ENCODE measurements at regions not wholly inside any gene's neighbourhood (a gene's known extent, or its start where the extent isn't known, plus 50 kb on each side); places are given as distances from the start of the nearest gene placed in this dataset.

- intact Hi-C loops (cut with micrococcal nuclease), result no loop called here
- Mint-ChIP-seq H3K27me3 (no peaks in the 10 kb centered on the region), H3K27ac (no peak overlapping the region), H3K4me1 (no peaks in the 10 kb centered on the region), H3K4me3 (no peak overlapping the region), H3K9me3 (ENCODE audit: insufficient read depth) (no peaks in the 10 kb centered on the region)
- no peak overlapping the region for H2AFZ ChIP-seq (ENCODE audit: insufficient read depth, low read depth, low read length, poor library complexity, severe bottlenecking)
- H3K4me1 ChIP-seq (ENCODE audit: control insufficient read depth in 2 of 2, insufficient read depth in 2 of 2, low read length in 2 of 2), result no peaks in the 10 kb centered on the region
- no peaks in the 10 kb centered on the region for H3K9me3 ChIP-seq (ENCODE audit: control extremely low read depth in 1 of 3, control insufficient read depth in 2 of 3, insufficient read depth in 1 of 3, low read length in 2 of 3)
- H3K36me3 ChIP-seq (replicated peaks in 1 of 2; ENCODE audit: control extremely low read depth in 1 of 2, control insufficient read depth in 1 of 2, extremely low read depth in 1 of 2, insufficient read depth in 2 of 2, low read length in 1 of 2), result no peaks in the 10 kb centered on the region
- ChIA-PET CTCF (no interaction called here), POLR2A (no interaction called here)
- ATAC-seq (ENCODE audit: low read depth) (no peak), DNase-seq (no peak)
- no peaks in the 10 kb centered on the region for H4K20me1 ChIP-seq (ENCODE audit: control insufficient read depth, insufficient read depth, low read length, poor library complexity, severe bottlenecking)
- H3K4me3 ChIP-seq (ENCODE audit: control extremely low read depth in 1 of 5, extremely low read depth in 1 of 5, insufficient read depth in 1 of 5, low read depth in 2 of 5, low read length in 4 of 5), result no peak overlapping the region
- H3K27ac ChIP-seq (ENCODE audit: low read length in 2 of 2), result no peak overlapping the region
- no peak overlapping the region for H3K9ac ChIP-seq (ENCODE audit: low read length)
- TF ChIP-seq CTCF (IDR thresholded peaks at IDR 0.05), result no peak
- no peak for TF ChIP-seq EZH2 (IDR thresholded peaks at IDR 0.05; ENCODE audit: borderline replicate concordance, insufficient read depth, low read depth, low read length, poor library complexity, severe bottlenecking)
- no peak overlapping the region for H3K4me2 ChIP-seq (replicated peaks; ENCODE audit: low read depth, low read length, poor library complexity, severe bottlenecking)
- no peaks in the 10 kb centered on the region for H3K79me2 ChIP-seq (ENCODE audit: control insufficient read depth, insufficient read depth, low read length)
- no CpG with 5 or more reads among the region's 2 CpGs for WGBS (ENCODE audit: insufficient coverage)
- H3K27me3 ChIP-seq (replicated peaks in 1 of 4; ENCODE audit: control extremely low read depth in 1 of 4, control insufficient read depth in 3 of 4, insufficient read depth in 4 of 4, low read length in 3 of 4), result no peaks in the 10 kb centered on the region
Observed at GRCh38 chr5:87156631-87157030, 111.1 kb upstream of the RASA1 start.

GRCh38 chr5:87164409-87164808 lies 103.3 kb upstream of the RASA1 start:
- no CpG with 5 or more reads among the region's 2 CpGs for WGBS (ENCODE audit: insufficient coverage)
- no peaks in the 10 kb centered on the region for H3K4me1 ChIP-seq (ENCODE audit: control insufficient read depth in 2 of 2, insufficient read depth in 2 of 2, low read length in 2 of 2)
- H3K9me3 ChIP-seq (ENCODE audit: control extremely low read depth in 1 of 3, control insufficient read depth in 2 of 3, insufficient read depth in 1 of 3, low read length in 2 of 3), result no peaks in the 10 kb centered on the region
- no peaks in the 10 kb centered on the region for H3K27me3 ChIP-seq (replicated peaks in 1 of 4; ENCODE audit: control extremely low read depth in 1 of 4, control insufficient read depth in 3 of 4, insufficient read depth in 4 of 4, low read length in 3 of 4)
- TF ChIP-seq CTCF (IDR thresholded peaks at IDR 0.05) (no peak), EZH2 (IDR thresholded peaks at IDR 0.05; ENCODE audit: borderline replicate concordance, insufficient read depth, low read depth, low read length, poor library complexity, severe bottlenecking) (no peak)
- H3K9ac ChIP-seq (ENCODE audit: low read length), result no peak overlapping the region
- H4K20me1 ChIP-seq (ENCODE audit: control insufficient read depth, insufficient read depth, low read length, poor library complexity, severe bottlenecking), result no peaks in the 10 kb centered on the region
- H3K4me3 Mint-ChIP-seq, result no peak overlapping the region
- DNase-seq (no peak), ATAC-seq (ENCODE audit: low read depth) (no peak)
- no peaks in the 10 kb centered on the region for H3K9me3 Mint-ChIP-seq (ENCODE audit: insufficient read depth)
- H3K4me1 Mint-ChIP-seq, result no peaks in the 10 kb centered on the region
- no peaks in the 10 kb centered on the region for H3K36me3 ChIP-seq (replicated peaks in 1 of 2; ENCODE audit: control extremely low read depth in 1 of 2, control insufficient read depth in 1 of 2, extremely low read depth in 1 of 2, insufficient read depth in 2 of 2, low read length in 1 of 2)
- no peak overlapping the region for H3K27ac Mint-ChIP-seq
- no peak overlapping the region for H2AFZ ChIP-seq (ENCODE audit: insufficient read depth, low read depth, low read length, poor library complexity, severe bottlenecking)
- H3K4me2 ChIP-seq (replicated peaks; ENCODE audit: low read depth, low read length, poor library complexity, severe bottlenecking), result no peak overlapping the region
- ChIA-PET CTCF (no interaction called here), POLR2A (interaction anchor here (0.7 kb wide), 1 partner anchor 180 kb away, joined by 3 read pairs; no protein-coding TSS in a partner anchor)
- no peak overlapping the region for H3K4me3 ChIP-seq (ENCODE audit: control extremely low read depth in 1 of 5, extremely low read depth in 1 of 5, insufficient read depth in 1 of 5, low read depth in 2 of 5, low read length in 4 of 5)
- intact Hi-C loops (cut with micrococcal nuclease), result no loop called here
- no peaks in the 10 kb centered on the region for H3K27me3 Mint-ChIP-seq
- no peak overlapping the region for H3K27ac ChIP-seq (ENCODE audit: low read length in 2 of 2)
- no peaks in the 10 kb centered on the region for H3K79me2 ChIP-seq (ENCODE audit: control insufficient read depth, insufficient read depth, low read length)

Data from B cell (primary cell).